ENCODE measurements at regions not wholly inside any gene's neighbourhood (a gene's known extent, or its start where the extent isn't known, plus 50 kb on each side); places are given as distances from the start of the nearest gene placed in this dataset.

GRCh38 chr9:78585909-78586308 lies 289.0 kb downstream of the PSAT1 start:
- DNase-seq (ENCODE audit: low read depth), result no peak
- in situ Hi-C loops (cut with HindIII; ENCODE audit: low sequenced_read_pairs), result no loop called here
- no peak for TF ChIP-seq CTCF (IDR thresholded peaks at IDR 0.05; ENCODE audit: low read depth, low read length, missing control alignments)
- H3K4me3 ChIP-seq (ENCODE audit: low read depth, low read length), result no peak overlapping the region

- no peak for TF ChIP-seq CTCF (IDR thresholded peaks at IDR 0.05; ENCODE audit: low read depth, low read length, missing control alignments)
- H3K4me3 ChIP-seq (ENCODE audit: low read depth, low read length), result no peak overlapping the region
- DNase-seq (ENCODE audit: low read depth), result no peak
- in situ Hi-C loops (cut with HindIII; ENCODE audit: low sequenced_read_pairs), result no loop called here
These were observed 293.1 kb downstream of the PSAT1 start for GRCh38 chr9:78590068-78590467.

- DNase-seq (ENCODE audit: low read depth), result no peak
- no peak overlapping the region for H3K4me3 ChIP-seq (ENCODE audit: low read depth, low read length)
- in situ Hi-C loops (cut with HindIII; ENCODE audit: low sequenced_read_pairs), result no loop called here
- TF ChIP-seq CTCF (IDR thresholded peaks at IDR 0.05; ENCODE audit: low read depth, low read length, missing control alignments), result no peak
These were observed 295.9 kb downstream of the PSAT1 start for GRCh38 chr9:78592811-78593210.

GRCh38 chr9:78595200-78595945 lies 298.4 kb downstream of the PSAT1 start:
- in situ Hi-C loops (cut with HindIII; ENCODE audit: low sequenced_read_pairs), result no loop called here
- no peak overlapping the region for H3K4me3 ChIP-seq (ENCODE audit: low read depth, low read length)
- no peak for DNase-seq (ENCODE audit: low read depth)
- no peak for TF ChIP-seq CTCF (IDR thresholded peaks at IDR 0.05; ENCODE audit: low read depth, low read length, missing control alignments)

- DNase-seq (ENCODE audit: low read depth), result no peak
- in situ Hi-C loops (cut with HindIII; ENCODE audit: low sequenced_read_pairs), result no loop called here
- no peak for TF ChIP-seq CTCF (IDR thresholded peaks at IDR 0.05; ENCODE audit: low read depth, low read length, missing control alignments)
- no peak overlapping the region for H3K4me3 ChIP-seq (ENCODE audit: low read depth, low read length)
These were observed 299.4 kb downstream of the PSAT1 start for GRCh38 chr9:78596346-78596745.

- in situ Hi-C loops (cut with HindIII; ENCODE audit: low sequenced_read_pairs), result no loop called here
- H3K4me3 ChIP-seq (ENCODE audit: low read depth, low read length), result no peak overlapping the region
- no peak for DNase-seq (ENCODE audit: low read depth)
- TF ChIP-seq CTCF (IDR thresholded peaks at IDR 0.05; ENCODE audit: low read depth, low read length, missing control alignments), result no peak
These were observed 301.2 kb downstream of the PSAT1 start for GRCh38 chr9:78598120-78598519.
